Stomach (tissue), 4 donors: ENCODE measurements at regions not wholly inside any gene's neighbourhood (a gene's known extent, or its start where the extent isn't known, plus 50 kb on each side); places are given as distances from the start of the nearest gene placed in this dataset.

Source experiments
- CTCF ChIP-seq, 7 experiments: fragments of 450-650 bp in 4 of 7; fragments of 200-600 bp in 3 of 7; sonication (generic) in 3 of 7; IDR thresholded peaks; one replicate each; pipeline ENCODE4 v1.5.1; 2016 to 2019; ENCODE audit warnings: antibody characterized with exemption in 7 of 7, control low read depth in 2 of 7, mild to moderate bottlenecking in 1 of 7
- EP300 ChIP-seq: sonication (generic); formaldehyde crosslinking; IDR thresholded peaks from one replicate; pipeline ENCODE4 v1.6.1; 2017; ENCODE audit warnings: antibody characterized with exemption
- POLR2A ChIP-seq, 4 donors: fragments of 450-650 bp; IDR thresholded peaks; one replicate each; pipeline ENCODE4 v1.6.1; 2016; ENCODE audit warnings: antibody characterized with exemption in 4 of 4, control low read depth in 2 of 4, mild to moderate bottlenecking in 1 of 4, moderate library complexity in 1 of 4

- TF ChIP-seq POLR2A (IDR thresholded peaks at IDR 0.05) (no peak), CTCF (IDR thresholded peaks at IDR 0.05) (no peak), EP300 (no peak)
These were observed 1103.5 kb upstream of the RBFOX1 start for GRCh38 chr16:6229186-6229585.
